HepG2 (cell line): ENCODE measurements at regions not wholly inside any gene's neighbourhood (a gene's known extent, or its start where the extent isn't known, plus 50 kb on each side); places are given as distances from the start of the nearest gene placed in this dataset.

Experiments used
- ATAC-seq: fragments of 200-7000 bp; cut with Tn5 transposase; 3 replicates; pipeline ENCODE4 v1.9.1; 2020; ENCODE audit warnings: mild to moderate bottlenecking, moderate library complexity
- BruUV-seq: library from RNA; stranded (reverse); fragments of 400-500 nt; replicated peaks from 2 replicates; lab custom pipeline; 2021; lab: Mats Ljungman, UMichigan
- CTCF ChIA-PET: fragments of 300-600 bp; formaldehyde crosslinking; extraction: SDS; loops from one replicate; lab custom pipeline; 2021; ENCODE audit warnings: low total read pairs, inconsistent platforms, low intra/inter-chr PET ratio; lab: Yijun Ruan, JAX
- POLR2A ChIA-PET: fragments of 350-600 bp; sonication (Branson Sonifier 250); formaldehyde crosslinking; loops from one replicate; lab custom pipeline; 2020; ENCODE audit warnings: antibody characterized with exemption, inconsistent platforms; lab: Yijun Ruan, JAX
- DNase-seq: peaks from one replicate; pipeline ENCODE4 v3.0.0-alpha.2; 2015; ENCODE audit warnings: low spot score
- FAIRE-seq: peaks from 3 replicates; lab custom pipeline; 2011; peaks lifted over from hg19 to GRCh38; lab: Jason Lieb, UNC
- H2AFZ ChIP-seq: one replicate; pipeline ENCODE4 v1.6.1; 2011; ENCODE audit warnings: low read length, inconsistent platforms
- H3K27ac ChIP-seq: fragments of 300-600 bp; 3 replicates; pipeline ENCODE4 v1.8.0; 2011; ENCODE audit warnings: mixed run types, mild to moderate bottlenecking, mixed read lengths, low read length, inconsistent platforms; ENCODE audit not compliant: insufficient read depth; ENCODE audit errors: extremely low read length
- H3K27me3 ChIP-seq, 2 experiments: fragments of 200-600 bp in 1 of 2; 2 replicates in 1 of 2; 3 replicates in 1 of 2; pipeline versions ENCODE4 v1.6.0 to v1.8.0; 2011; ENCODE audit warnings: low read length in 2 of 2, mild to moderate bottlenecking in 2 of 2, moderate library complexity in 2 of 2, inconsistent platforms in 1 of 2; ENCODE audit not compliant: insufficient read depth in 2 of 2, control insufficient read depth in 1 of 2
- H3K36me3 ChIP-seq, 2 experiments: fragments of 200-600 bp in 1 of 2; replicated peaks in 1 of 2; 2 replicates in 1 of 2; 3 replicates in 1 of 2; pipeline versions ENCODE4 v1.5.1 to v1.8.0; 2011; ENCODE audit warnings: low read length in 2 of 2, inconsistent platforms in 1 of 2; ENCODE audit not compliant: insufficient read depth in 2 of 2, control insufficient read depth in 1 of 2
- H3K4me1 ChIP-seq: 2 replicates; pipeline ENCODE4 v1.5.1; 2012; ENCODE audit warnings: low read length, inconsistent platforms; ENCODE audit not compliant: insufficient read depth
- H3K4me2 ChIP-seq: 2 replicates; pipeline ENCODE4 v1.6.0; 2011; ENCODE audit warnings: low read depth, low read length, inconsistent platforms
- H3K4me3 ChIP-seq, 3 experiments: fragments of 200-600 bp in 1 of 3; sonication (generic), shearing (Covaris generic) in 1 of 3; replicated peaks in 1 of 3; 2 replicates each; pipeline ENCODE4 v1.5.1; 2011 to 2016; ENCODE audit warnings: low read length in 3 of 3, inconsistent platforms in 2 of 3, low read depth in 2 of 3, mild to moderate bottlenecking in 2 of 3, control low read depth in 1 of 3, mixed read lengths in 1 of 3; ENCODE audit not compliant: insufficient read depth in 1 of 3
- H3K79me2 ChIP-seq: one replicate; pipeline ENCODE4 v1.6.1; 2011; ENCODE audit warnings: low read length, inconsistent platforms; ENCODE audit not compliant: insufficient read depth
- H3K9ac ChIP-seq: 2 replicates; pipeline ENCODE4 v1.6.0; 2011; ENCODE audit warnings: mild to moderate bottlenecking, low read depth, low read length, inconsistent platforms; ENCODE audit not compliant: insufficient read depth
- H3K9me3 ChIP-seq: 2 replicates; pipeline ENCODE4 v1.5.1; 2012; ENCODE audit warnings: mild to moderate bottlenecking, low read length
- H4K20me1 ChIP-seq: 2 replicates; pipeline ENCODE4 v1.6.0; 2011; ENCODE audit warnings: inconsistent platforms, mild to moderate bottlenecking, low read length, moderate library complexity; ENCODE audit not compliant: insufficient read depth
- ADNP ChIP-seq: sonication (generic); formaldehyde crosslinking; IDR thresholded peaks from 2 replicates; pipeline ENCODE4 v1.4.0; 2020; ENCODE audit warnings: missing genetic modification reagents
- HNF4G ChIP-seq, 2 experiments: sonication (generic) in 1 of 2; formaldehyde crosslinking in 1 of 2; IDR thresholded peaks; 2 replicates each; pipeline versions ENCODE4 v1.4.0 to v1.6.1; 2011 to 2020; ENCODE audit warnings: borderline replicate concordance in 2 of 2, low read depth in 2 of 2, mild to moderate bottlenecking in 2 of 2, low read length in 1 of 2, missing genetic modification reagents in 1 of 2, moderate library complexity in 1 of 2
- KLF11 ChIP-seq: IDR thresholded peaks from 2 replicates; pipeline ENCODE4 v1.6.1; 2016; ENCODE audit warnings: missing compliant biosample characterization
- SRF ChIP-seq: IDR thresholded peaks from 2 replicates; pipeline ENCODE4 v1.6.1; 2011; ENCODE audit warnings: mild to moderate bottlenecking, low read depth, low read length, moderate library complexity
- TEAD2 ChIP-seq: sonication (generic); formaldehyde crosslinking; IDR thresholded peaks from 2 replicates; pipeline ENCODE4 v1.9.0; 2021; ENCODE audit warnings: missing genetic modification reagents
- UBTF ChIP-seq: sonication (generic); formaldehyde crosslinking; IDR thresholded peaks from 2 replicates; pipeline ENCODE4 v1.4.0; 2020; ENCODE audit warnings: mild to moderate bottlenecking, missing genetic modification reagents
- ZBTB20 ChIP-seq: sonication (generic); formaldehyde crosslinking; IDR thresholded peaks from 2 replicates; pipeline ENCODE4 v1.8.1; 2023; ENCODE audit warnings: missing genetic modification reagents, low read depth, mild to moderate bottlenecking, borderline replicate concordance
- ZNF577 ChIP-seq: sonication (generic); formaldehyde crosslinking; IDR thresholded peaks from 2 replicates; pipeline ENCODE4 v1.4.0; 2020; ENCODE audit warnings: mild to moderate bottlenecking, low read depth, missing genetic modification reagents, borderline replicate concordance
- ZNF589 ChIP-seq: sonication (generic); formaldehyde crosslinking; conservative IDR thresholded peaks from 2 replicates; pipeline ENCODE4 v1.8.0; 2022; ENCODE audit warnings: mild to moderate bottlenecking, moderate library complexity, missing genetic modification reagents
- ZNF746 ChIP-seq: sonication (generic); formaldehyde crosslinking; IDR thresholded peaks from 2 replicates; pipeline ENCODE4 v1.8.0; 2022; ENCODE audit warnings: mild to moderate bottlenecking, missing genetic modification reagents
- WGBS: methylation state at CpG from one replicate; pipeline ENCODE4 v1.1.6; 2017; ENCODE audit warnings: low lambda C conversion rate; 5-methylcytosine and 5-hydroxymethylcytosine counted together
- in situ Hi-C: cut with HindIII; loops from 2 replicates; pipeline ENCODE4 v1.10.0; 2017; ENCODE audit warnings: low pct_unique_long_range_greater_than_20kb; ENCODE audit not compliant: extremely low pct_ligation_motif_present
- intact Hi-C: fragments of 100-400 bp; cut with micrococcal nuclease; formaldehyde crosslinking; loops from one replicate; pipeline ENCODE4 v1.10.0; 2022; ENCODE audit not compliant: unreplicated experiment
- TF ChIP-seq, protein P1 (sequence below): sonication (generic); formaldehyde crosslinking; conservative IDR thresholded peaks from 2 replicates; pipeline ENCODE4 v1.4.0; 2020; ENCODE audit warnings: mild to moderate bottlenecking, missing genetic modification reagents, moderate library complexity
- TF ChIP-seq, protein P2 (sequence below): sonication (generic); formaldehyde crosslinking; IDR thresholded peaks from 2 replicates; pipeline ENCODE4 v1.4.0; 2020; ENCODE audit warnings: mild to moderate bottlenecking, low read depth, missing genetic modification reagents

DNA sequence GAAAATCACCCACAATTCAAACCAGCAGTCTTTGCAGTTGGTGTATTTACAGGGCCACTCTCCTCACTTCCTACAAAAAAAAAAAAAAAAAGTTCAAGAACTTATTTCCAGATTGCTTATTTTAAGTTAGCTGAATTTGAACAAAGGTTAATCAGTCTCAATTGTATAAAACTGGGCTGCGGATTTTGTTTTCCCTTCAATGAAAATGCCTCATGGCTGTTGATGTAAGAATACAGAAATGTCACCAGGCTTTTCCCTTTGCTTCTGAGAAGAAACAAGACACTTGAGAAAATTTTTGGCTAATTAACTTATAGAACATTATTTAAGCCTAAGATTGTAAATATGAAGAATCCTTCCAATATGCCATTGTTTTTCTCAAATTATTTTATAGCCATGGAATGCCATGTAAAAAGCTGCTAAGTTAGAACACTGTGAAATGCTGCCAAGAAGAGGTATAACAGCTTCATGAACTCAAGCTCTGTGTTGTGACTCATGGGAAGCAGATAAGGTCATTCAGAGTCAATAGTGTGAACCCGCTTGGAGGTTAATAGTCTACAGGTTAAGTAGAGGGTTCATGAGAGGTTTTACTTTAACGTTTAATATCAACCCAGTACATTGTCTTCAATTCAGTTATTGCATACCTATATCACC, 84.3 kb upstream of the ABI3BP start (continued):
- TF ChIP-seq, protein P1, sequence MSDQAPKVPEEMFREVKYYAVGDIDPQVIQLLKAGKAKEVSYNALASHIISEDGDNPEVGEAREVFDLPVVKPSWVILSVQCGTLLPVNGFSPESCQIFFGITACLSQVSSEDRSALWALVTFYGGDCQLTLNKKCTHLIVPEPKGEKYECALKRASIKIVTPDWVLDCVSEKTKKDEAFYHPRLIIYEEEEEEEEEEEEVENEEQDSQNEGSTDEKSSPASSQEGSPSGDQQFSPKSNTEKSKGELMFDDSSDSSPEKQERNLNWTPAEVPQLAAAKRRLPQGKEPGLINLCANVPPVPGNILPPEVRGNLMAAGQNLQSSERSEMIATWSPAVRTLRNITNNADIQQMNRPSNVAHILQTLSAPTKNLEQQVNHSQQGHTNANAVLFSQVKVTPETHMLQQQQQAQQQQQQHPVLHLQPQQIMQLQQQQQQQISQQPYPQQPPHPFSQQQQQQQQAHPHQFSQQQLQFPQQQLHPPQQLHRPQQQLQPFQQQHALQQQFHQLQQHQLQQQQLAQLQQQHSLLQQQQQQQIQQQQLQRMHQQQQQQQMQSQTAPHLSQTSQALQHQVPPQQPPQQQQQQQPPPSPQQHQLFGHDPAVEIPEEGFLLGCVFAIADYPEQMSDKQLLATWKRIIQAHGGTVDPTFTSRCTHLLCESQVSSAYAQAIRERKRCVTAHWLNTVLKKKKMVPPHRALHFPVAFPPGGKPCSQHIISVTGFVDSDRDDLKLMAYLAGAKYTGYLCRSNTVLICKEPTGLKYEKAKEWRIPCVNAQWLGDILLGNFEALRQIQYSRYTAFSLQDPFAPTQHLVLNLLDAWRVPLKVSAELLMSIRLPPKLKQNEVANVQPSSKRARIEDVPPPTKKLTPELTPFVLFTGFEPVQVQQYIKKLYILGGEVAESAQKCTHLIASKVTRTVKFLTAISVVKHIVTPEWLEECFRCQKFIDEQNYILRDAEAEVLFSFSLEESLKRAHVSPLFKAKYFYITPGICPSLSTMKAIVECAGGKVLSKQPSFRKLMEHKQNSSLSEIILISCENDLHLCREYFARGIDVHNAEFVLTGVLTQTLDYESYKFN = no peak
- TF ChIP-seq ZNF577 (CRISPR knock-in tag) = no peak

GRCh38 chr3:101074518-101074917, 81.3 kb upstream of the ABI3BP start:
- Histone ChIP-seq H2AFZ (no peak overlapping the region), H3K27ac (no peak overlapping the region), H3K4me3 (no peak overlapping the region), H3K9ac (no peak overlapping the region), H3K4me2 (no peak overlapping the region), H4K20me1 (no peaks in the 10 kb centered on the region), H3K27me3 (no peaks in the 10 kb centered on the region), H3K79me2 (no peaks in the 10 kb centered on the region), H3K36me3 (no peaks in the 10 kb centered on the region), H3K4me1 (no peaks in the 10 kb centered on the region), H3K9me3 (no peaks in the 10 kb centered on the region)
- no TSS peak for BruUV-seq
- TF ChIP-seq UBTF (CRISPR knock-in tag) (no peak), ZNF589 (CRISPR knock-in tag) (no peak), ZNF746 (no peak), ZBTB20 (CRISPR knock-in tag) (no peak), SRF (no peak), ADNP (CRISPR knock-in tag) (no peak), HNF4G (IDR thresholded peaks at IDR 0.05; ENCODE audit: borderline replicate concordance, low read depth, low read length) (no peak), HNF4G (CRISPR knock-in tag; IDR thresholded peaks at IDR 0.05; ENCODE audit: borderline replicate concordance, low read depth) (no peak), KLF11 (no peak), TEAD2 (CRISPR knock-in tag) (no peak)
- TF ChIP-seq, protein P2, sequence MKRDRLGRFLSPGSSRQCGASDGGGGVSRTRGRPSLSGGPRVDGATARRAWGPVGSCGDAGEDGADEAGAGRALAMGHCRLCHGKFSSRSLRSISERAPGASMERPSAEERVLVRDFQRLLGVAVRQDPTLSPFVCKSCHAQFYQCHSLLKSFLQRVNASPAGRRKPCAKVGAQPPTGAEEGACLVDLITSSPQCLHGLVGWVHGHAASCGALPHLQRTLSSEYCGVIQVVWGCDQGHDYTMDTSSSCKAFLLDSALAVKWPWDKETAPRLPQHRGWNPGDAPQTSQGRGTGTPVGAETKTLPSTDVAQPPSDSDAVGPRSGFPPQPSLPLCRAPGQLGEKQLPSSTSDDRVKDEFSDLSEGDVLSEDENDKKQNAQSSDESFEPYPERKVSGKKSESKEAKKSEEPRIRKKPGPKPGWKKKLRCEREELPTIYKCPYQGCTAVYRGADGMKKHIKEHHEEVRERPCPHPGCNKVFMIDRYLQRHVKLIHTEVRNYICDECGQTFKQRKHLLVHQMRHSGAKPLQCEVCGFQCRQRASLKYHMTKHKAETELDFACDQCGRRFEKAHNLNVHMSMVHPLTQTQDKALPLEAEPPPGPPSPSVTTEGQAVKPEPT (CRISPR knock-in tag) = no peak
- CTCF ChIA-PET = no interaction called here
- in situ Hi-C loops = loop anchor here (10.0 to 25.0 kb wide), 2 partner anchors 310 to 563 kb away; no protein-coding TSS in a partner anchor
- FAIRE-seq = no peak
- POLR2A ChIA-PET = no interaction called here
- 4% methylated on average over 2 of the region's 2 CpGs for WGBS
- DNase-seq = no peak
- ATAC-seq = no peak
- intact Hi-C loops = no loop called here
